NCI-H2107 treated with DMSO at 0.1 percent for 48 hours (cell line): ENCODE measurements at regions not wholly inside any gene's neighbourhood (a gene's known extent, or its start where the extent isn't known, plus 50 kb on each side); places are given as distances from the start of the nearest gene placed in this dataset.

Experiments used
- DNase-seq: peaks from one replicate; lab custom pipeline; 2025; ENCODE audit not compliant: unreplicated experiment; lab: John Stamatoyannopoulos, UW

GRCh38 chr9:20291201-20291600 lies 331.1 kb downstream of the MLLT3 start:
- no peak for DNase-seq

- no peak for DNase-seq
These were observed 332.0 kb downstream of the MLLT3 start for GRCh38 chr9:20290257-20290656.

GRCh38 chr9:20289423-20290010 lies 332.8 kb downstream of the MLLT3 start:
- DNase-seq: no peak

- DNase-seq: no peak
These were observed 335.3 kb downstream of the MLLT3 start for GRCh38 chr9:20286969-20287368.

GRCh38 chr9:20286154-20286700 lies 336.1 kb downstream of the MLLT3 start:
- DNase-seq: no peak

DNA sequence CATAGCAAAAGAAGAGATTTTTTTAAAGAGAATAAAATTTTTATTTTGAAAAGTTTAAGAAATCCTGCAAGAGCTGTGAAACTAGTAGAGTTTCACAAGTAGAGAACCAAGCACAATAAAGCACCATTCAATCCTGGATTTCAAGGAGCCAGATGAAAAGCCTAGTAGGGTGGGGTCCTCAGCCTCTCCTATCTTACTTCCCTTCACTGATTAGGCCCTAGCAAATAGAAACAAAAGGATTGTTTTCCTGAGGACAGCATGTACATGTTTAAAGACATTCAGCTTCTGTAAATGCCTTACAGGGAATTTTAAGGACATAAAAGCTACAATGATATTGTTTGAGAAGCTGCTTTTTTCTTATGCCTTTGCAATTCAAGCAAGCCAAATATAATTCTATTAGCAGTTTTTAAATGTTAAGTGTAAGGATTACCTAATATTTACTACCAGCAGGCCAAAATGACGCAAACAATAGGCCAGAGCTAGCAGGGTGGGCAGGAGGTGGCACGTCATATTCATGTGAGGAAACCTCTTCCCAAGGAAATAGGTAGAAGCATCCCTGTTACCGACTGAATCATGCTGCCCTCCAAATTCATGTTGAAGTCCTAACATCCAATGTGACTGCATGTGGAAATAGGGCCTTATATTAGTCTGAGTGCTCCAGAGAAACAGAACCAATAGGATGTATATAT lies 337.6 kb downstream of the MLLT3 start:
- no peak for DNase-seq

DNA sequence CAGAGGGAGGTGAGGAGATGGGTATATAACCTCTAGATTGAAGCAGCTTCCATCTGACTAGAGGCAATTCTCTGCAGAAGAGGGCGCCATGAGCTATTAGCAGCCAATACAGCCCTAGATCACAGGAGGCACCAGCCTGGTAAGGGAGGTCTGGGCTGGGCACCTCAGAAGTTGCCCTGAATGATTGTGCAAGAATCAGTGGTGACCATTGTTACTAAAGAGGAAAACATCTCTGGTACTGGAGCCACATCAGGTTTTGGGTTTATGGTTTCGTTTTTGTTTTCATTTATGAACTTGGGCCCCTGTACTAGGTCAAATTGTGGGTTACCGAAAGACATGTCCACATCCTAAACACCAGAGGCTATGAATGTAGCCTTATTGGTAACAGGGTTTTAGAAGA lies 342.0 kb downstream of the MLLT3 start:
- no peak for DNase-seq

GRCh38 chr9:20276762-20277161 lies 345.5 kb downstream of the MLLT3 start:
- no peak for DNase-seq

DNA sequence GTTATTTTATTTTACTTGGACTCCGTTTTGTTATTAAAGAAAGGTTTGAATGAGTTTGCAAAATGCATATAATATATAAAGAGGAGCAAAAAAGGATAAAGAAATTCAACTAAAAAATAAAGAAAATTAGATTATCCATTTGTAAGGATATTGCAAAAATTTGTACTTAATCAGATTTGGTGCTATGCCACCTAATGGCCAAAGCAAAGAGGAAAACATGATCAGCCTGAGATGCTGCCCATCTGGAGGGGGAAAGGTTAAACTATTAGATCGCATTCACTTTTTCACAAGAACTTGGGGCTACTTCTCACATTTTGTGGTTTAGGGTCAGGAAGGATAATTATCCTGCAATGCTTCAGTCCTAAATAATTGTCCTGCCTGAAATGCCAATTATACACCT lies 350.6 kb downstream of the MLLT3 start:
- no peak for DNase-seq

DNA sequence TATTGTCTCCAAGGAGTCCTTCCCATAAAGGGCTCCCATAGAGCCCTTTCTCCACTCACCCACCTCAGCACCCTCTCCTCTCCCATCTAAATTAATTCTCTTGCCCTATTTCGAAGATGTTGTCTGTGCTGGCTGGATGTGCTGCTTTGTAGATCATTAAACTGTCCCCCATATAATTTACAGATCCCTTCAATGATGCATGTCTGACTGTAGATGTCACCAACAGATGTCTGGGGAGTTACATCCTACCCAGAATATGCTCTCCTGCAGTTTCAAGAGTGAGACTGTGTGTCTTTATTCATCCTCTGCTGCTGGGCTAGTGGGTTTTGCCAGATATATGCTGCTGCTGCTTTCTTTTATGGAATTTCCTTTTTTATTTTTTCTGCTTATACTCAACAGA lies 351.2 kb downstream of the MLLT3 start:
- no peak for DNase-seq

DNA sequence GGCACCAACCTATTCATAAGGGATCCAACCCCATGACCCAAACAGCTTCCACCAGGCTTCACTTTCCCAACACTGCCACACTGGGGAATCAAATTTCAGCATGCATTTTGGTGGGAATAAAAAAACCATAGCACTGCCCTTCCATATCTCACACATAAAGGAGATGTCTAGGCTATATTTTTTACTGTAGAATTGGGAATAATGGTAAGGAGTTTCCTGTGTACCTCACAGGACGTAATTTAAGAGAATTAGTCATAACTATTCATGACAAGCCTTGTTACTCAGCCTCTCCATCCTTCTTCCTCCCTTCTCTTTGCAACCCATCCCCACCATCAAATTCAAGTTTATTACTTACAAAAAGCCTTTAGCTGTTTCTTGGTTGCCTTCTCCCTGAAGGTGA lies 352.1 kb downstream of the MLLT3 start:
- no peak for DNase-seq

- no peak for DNase-seq
These were observed 352.7 kb downstream of the MLLT3 start for GRCh38 chr9:20269620-20270019.

DNA sequence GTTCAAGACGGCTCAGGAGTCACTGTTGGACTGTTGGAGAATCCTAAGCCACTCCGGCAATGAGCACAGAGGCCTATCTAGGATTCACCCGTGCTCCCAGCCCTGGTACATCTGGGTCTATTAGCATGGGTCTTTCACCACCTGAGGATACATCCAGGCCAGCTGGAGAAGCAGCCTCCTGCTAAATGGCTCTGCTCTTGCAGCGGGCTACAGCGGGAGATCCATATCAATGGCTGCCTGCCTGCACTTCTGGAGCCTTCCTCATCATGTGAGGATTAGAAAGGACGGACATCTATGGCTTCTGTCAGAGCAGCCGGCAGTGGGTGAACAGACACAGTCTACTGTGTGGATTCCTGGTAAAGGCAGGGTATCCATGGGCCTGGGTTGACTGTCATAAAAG lies 357.4 kb downstream of the MLLT3 start:
- no peak for DNase-seq

- no peak for DNase-seq
These were observed 359.7 kb downstream of the MLLT3 start for GRCh38 chr9:20262611-20263010.

DNA sequence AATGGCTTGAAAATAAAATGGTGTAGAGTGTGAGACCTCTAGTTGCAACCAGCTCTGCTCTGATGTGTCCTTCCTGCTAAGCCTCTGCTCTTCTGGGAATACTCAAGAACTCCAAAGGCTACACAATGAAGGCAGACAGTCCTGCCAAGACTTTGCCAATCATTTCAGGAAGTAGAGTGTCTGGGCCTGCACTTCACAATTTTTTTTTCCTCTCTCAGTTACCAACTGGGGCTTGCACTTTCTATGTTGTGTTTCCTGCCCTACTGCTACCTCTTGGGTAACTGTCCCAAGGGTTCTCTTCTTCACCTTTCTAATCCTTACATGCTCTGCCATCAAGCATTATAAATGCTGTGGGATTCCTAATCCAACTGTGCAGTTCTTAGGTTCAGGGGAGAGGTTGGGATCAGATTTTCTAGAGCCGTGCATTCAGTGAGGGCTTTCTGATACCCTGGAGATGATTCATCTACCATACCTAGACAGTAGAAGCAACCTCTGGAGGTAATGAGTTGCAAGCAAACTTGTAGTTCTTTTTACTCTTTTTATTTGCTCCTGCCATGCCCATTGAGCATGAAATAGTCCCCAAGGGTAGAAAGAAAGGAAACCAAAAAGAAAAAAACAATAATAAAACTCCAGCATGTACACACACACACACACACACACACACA lies 365.9 kb downstream of the MLLT3 start:
- DNase-seq: no peak

GRCh38 chr9:20255052-20255451 lies 367.2 kb downstream of the MLLT3 start:
- DNase-seq: no peak

DNA sequence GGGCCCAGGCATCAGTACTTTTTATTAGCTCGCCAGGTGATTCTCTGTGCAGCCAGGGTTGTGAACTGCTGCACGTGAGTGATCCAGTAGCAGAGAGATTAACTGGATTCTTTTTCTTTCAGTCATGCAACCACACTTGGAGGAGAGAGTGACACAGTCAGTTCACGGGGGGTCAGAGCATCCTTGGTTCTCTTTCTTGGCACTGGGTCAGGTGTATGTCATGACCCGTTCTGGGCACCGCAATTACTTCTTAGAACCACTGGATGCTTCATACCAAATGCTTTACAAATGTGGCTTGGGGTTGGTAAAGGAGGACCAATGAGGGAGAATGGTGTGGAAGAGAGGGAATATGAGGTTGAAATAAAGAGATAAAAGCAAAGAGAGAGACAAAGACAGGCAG lies 368.7 kb downstream of the MLLT3 start:
- no peak for DNase-seq

DNA sequence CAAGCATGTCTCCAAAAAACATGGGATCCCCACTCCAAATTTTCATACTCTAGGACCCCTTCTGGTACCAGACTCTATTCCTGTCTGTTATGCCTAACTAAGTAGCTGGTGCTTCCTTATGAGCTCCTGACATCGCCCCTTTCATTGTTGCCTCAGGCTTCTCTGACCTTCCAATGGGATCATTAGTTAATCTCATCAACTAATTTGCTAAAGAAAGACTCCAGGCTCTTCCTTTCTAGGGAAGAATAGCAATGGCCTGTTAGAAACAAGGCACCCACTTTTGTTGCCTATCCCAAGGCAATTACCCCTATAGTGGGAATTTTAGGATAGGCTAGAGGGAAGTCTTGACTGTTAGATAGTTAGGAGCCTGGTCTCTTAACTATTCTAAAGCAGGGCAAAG lies 369.5 kb downstream of the MLLT3 start:
- DNase-seq: no peak

DNA sequence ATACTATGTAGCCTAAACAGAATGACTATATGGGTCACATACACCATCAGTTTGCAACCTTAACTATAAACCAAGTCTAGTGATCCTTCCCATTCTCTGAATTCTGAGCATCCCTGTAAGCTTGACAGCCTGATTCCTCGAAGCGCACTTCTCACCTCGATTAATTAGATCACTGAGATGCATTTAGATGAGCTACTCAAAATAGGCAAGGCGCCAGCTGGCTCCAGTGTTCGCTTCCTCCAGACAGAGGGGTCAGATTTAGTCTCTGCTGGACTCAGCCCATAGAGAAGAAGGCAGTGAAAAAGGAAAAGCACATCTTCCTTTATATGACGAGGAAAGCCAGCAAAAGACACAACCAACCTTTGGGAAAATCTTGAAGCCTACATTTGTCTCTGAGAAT lies 371.5 kb downstream of the MLLT3 start:
- no peak for DNase-seq

- no peak for DNase-seq
These were observed 378.0 kb downstream of the MLLT3 start for GRCh38 chr9:20244271-20244670.

GRCh38 chr9:20243841-20244240 lies 378.5 kb downstream of the MLLT3 start:
- DNase-seq: no peak

DNA sequence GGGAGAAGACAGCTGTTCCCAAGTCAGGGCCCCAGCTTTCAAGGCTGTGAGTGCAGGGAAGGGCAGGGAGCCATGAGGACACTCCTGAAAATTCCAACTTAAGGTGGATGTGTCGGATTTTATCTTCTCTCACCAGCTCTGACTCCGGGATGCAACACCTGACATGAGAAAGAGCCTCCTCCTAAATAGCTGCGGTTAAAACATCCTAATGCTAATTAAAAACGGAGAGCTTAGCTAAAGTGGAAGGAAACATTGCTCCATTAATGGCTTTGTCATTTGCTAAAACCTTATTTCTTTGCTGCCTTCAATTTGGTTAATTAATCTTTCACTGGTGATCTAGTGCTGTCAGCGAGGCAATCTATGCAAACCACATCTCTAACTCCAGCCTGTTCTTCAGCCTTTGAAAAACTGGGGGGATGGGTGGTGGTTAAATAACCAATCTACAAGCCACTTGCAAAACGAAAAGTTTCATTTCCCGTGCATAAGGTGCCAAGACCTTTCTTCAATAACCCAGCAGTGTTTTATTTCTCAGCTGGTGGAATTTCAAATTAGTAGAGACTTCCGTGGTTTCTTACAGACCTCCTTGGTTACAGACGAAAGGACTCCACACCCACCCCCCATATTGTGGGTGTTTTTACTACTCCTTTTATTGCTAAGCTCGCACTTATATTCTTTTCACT lies 379.6 kb downstream of the MLLT3 start:
- no peak for DNase-seq
